ENCODE measurements at regions not wholly inside any gene's neighbourhood (a gene's known extent, or its start where the extent isn't known, plus 50 kb on each side); places are given as distances from the start of the nearest gene placed in this dataset.
"Not testable (repeated sequence)": the region's sequence is repeated elsewhere in the genome, so short reads cannot be mapped to it uniquely, and the experiment has no call there.

- TF ChIP-seq CTCF, POLR2A (IDR thresholded peaks at IDR 0.05): not testable (repeated sequence)
Observed at GRCh38 chr4:1520795-1521576, 114.7 kb upstream of the NKX1-1 start.

Data from Peyer's patch (tissue), 4 donors.